H1 (cell line): ENCODE measurements at regions not wholly inside any gene's neighbourhood (a gene's known extent, or its start where the extent isn't known, plus 50 kb on each side); places are given as distances from the start of the nearest gene placed in this dataset.

Experiments
- CTCF ChIA-PET: fragments of 300-600 bp; sonication (Branson Sonifier 250); formaldehyde crosslinking; loops from one replicate; lab custom pipeline; 2021; ENCODE audit not compliant: partially characterized antibody; lab: Charles Lee
- POLR2A ChIA-PET: fragments of 300-600 bp; sonication (Branson Sonifier 250); formaldehyde crosslinking; loops from one replicate; lab custom pipeline; 2021; ENCODE audit warnings: inconsistent platforms; ENCODE audit not compliant: partially characterized antibody; lab: Charles Lee
- DNase-seq, 2 experiments: peaks; one replicate each; pipeline versions ENCODE4 v3.0.0 to v3.0.0-alpha.2; 2010 to 2022; ENCODE audit warnings: low spot score in 2 of 2, low read depth in 1 of 2, mixed read lengths in 1 of 2
- FAIRE-seq: peaks from 2 replicates; lab custom pipeline; 2011; peaks lifted over from hg19 to GRCh38; lab: Jason Lieb, UNC
- H2AFZ ChIP-seq: 2 replicates; pipeline ENCODE4 v1.8.1; 2012; ENCODE audit warnings: low read length, inconsistent platforms
- H2AK5ac ChIP-seq: 2 replicates; pipeline ENCODE4 v1.6.1; 2013; ENCODE audit warnings: low read depth, low read length
- H2BK120ac ChIP-seq: replicated peaks from 2 replicates; pipeline ENCODE3; 2013; ENCODE audit warnings: low read depth, low read length, inconsistent platforms
- H2BK12ac ChIP-seq: 2 replicates; pipeline ENCODE4 v1.6.1; 2013; ENCODE audit warnings: low read depth, low read length
- H2BK15ac ChIP-seq: 2 replicates; pipeline ENCODE4 v1.6.1; 2013; ENCODE audit warnings: low read length
- H2BK20ac ChIP-seq: 2 replicates; pipeline ENCODE4 v1.6.1; 2013; ENCODE audit warnings: low read length
- H2BK5ac ChIP-seq: 2 replicates; pipeline ENCODE4 v1.6.1; 2013; ENCODE audit warnings: low read depth, low read length
- H3K14ac ChIP-seq: 2 replicates; pipeline ENCODE4 v1.6.1; 2013; ENCODE audit warnings: inconsistent platforms; ENCODE audit not compliant: insufficient read length
- H3K18ac ChIP-seq: 2 replicates; pipeline ENCODE4 v1.6.1; 2013; ENCODE audit warnings: low read length; ENCODE audit errors: extremely low read depth
- H3K23ac ChIP-seq: 2 replicates; pipeline ENCODE4 v1.6.1; 2013; ENCODE audit warnings: inconsistent platforms; ENCODE audit not compliant: insufficient read length
- H3K23me2 ChIP-seq: 2 replicates; pipeline ENCODE4 v1.6.1; 2013; ENCODE audit warnings: low read depth, low read length
- H3K27ac ChIP-seq: 2 replicates; pipeline ENCODE4 v1.6.1; 2011; ENCODE audit warnings: low read depth, low read length, inconsistent platforms
- H3K27me3 ChIP-seq, 4 experiments: replicated peaks in 1 of 4; 1 replicate in 1 of 4; 2 replicates in 3 of 4; pipeline versions ENCODE4 v1.6.1 to v1.8.1; 2011 to 2013; ENCODE audit warnings: low read length in 3 of 4, mild to moderate bottlenecking in 3 of 4, inconsistent platforms in 2 of 4, mixed read lengths in 2 of 4, moderate library complexity in 1 of 4; ENCODE audit not compliant: control insufficient read depth in 3 of 4, insufficient read depth in 3 of 4; ENCODE audit errors: extremely low read depth in 1 of 4
- H3K36me3 ChIP-seq, 4 experiments: 2 replicates each; pipeline versions ENCODE4 v1.6.1 to v1.8.1; 2011 to 2013; ENCODE audit warnings: mild to moderate bottlenecking in 4 of 4, low read length in 3 of 4, moderate library complexity in 2 of 4, control low read depth in 1 of 4, inconsistent platforms in 1 of 4; ENCODE audit not compliant: insufficient read depth in 4 of 4, control insufficient read depth in 2 of 4
- H3K4ac ChIP-seq: replicated peaks from 2 replicates; pipeline ENCODE3; 2013; ENCODE audit warnings: low read length, low read depth, mixed read lengths, inconsistent platforms; ENCODE audit not compliant: insufficient read length
- H3K4me1 ChIP-seq, 4 experiments: replicated peaks in 1 of 4; 1 replicate in 1 of 4; 2 replicates in 3 of 4; pipeline versions ENCODE4 v1.6.1 to v1.8.1; 2011 to 2013; ENCODE audit warnings: low read length in 3 of 4, inconsistent platforms in 2 of 4, mixed read lengths in 1 of 4; ENCODE audit not compliant: insufficient read depth in 4 of 4, control insufficient read depth in 3 of 4
- H3K4me2 ChIP-seq, 2 experiments: 2 replicates each; pipeline versions ENCODE4 v1.6.1 to v1.8.1; 2011 to 2013; ENCODE audit warnings: low read depth in 2 of 2, low read length in 2 of 2, control low read depth in 1 of 2, inconsistent platforms in 1 of 2, mild to moderate bottlenecking in 1 of 2; ENCODE audit not compliant: insufficient read depth in 1 of 2
- H3K4me3 ChIP-seq, 4 experiments: fragments of 200-600, 300-600 bp in 1 of 4; sonication (generic), shearing (Covaris generic), sonication (Bioruptor Twin) in 1 of 4; 2 replicates each; pipeline versions ENCODE4 v1.5.1 to v1.8.1; 2011 to 2016; ENCODE audit warnings: low read length in 4 of 4, low read depth in 3 of 4, control low read depth in 2 of 4, inconsistent platforms in 2 of 4, mild to moderate bottlenecking in 2 of 4, mixed read lengths in 1 of 4, moderate library complexity in 1 of 4; ENCODE audit not compliant: insufficient read depth in 2 of 4; ENCODE audit errors: extremely low read depth in 1 of 4
- H3K56ac ChIP-seq: replicated peaks from 2 replicates; pipeline ENCODE3; 2013; ENCODE audit warnings: low read depth, mild to moderate bottlenecking, mixed read lengths, low read length, inconsistent platforms; ENCODE audit not compliant: insufficient read length
- H3K79me1 ChIP-seq: 2 replicates; pipeline ENCODE4 v1.6.1; 2013; ENCODE audit warnings: low read depth, low read length, control low read depth
- H3K79me2 ChIP-seq, 2 experiments: 2 replicates each; pipeline versions ENCODE4 v1.6.1 to v1.8.1; 2012 to 2013; ENCODE audit warnings: low read length in 2 of 2, mild to moderate bottlenecking in 2 of 2, inconsistent platforms in 1 of 2; ENCODE audit not compliant: insufficient read depth in 2 of 2, control insufficient read depth in 1 of 2
- H3K9ac ChIP-seq, 4 experiments: replicated peaks in 1 of 4; 1 replicate in 1 of 4; 2 replicates in 3 of 4; pipeline versions ENCODE4 v1.6.1 to v1.8.1; 2011 to 2013; ENCODE audit warnings: low read depth in 3 of 4, low read length in 3 of 4, control low read depth in 2 of 4, mild to moderate bottlenecking in 2 of 4, moderate library complexity in 2 of 4, inconsistent platforms in 1 of 4; ENCODE audit errors: extremely low read depth in 1 of 4
- H3K9me3 ChIP-seq, 2 experiments: 2 replicates each; pipeline versions ENCODE4 v1.6.1 to v1.8.1; 2012 to 2013; ENCODE audit warnings: mild to moderate bottlenecking in 2 of 2, moderate library complexity in 2 of 2, control low read depth in 1 of 2, inconsistent platforms in 1 of 2, low read depth in 1 of 2, low read length in 1 of 2, mixed read lengths in 1 of 2; ENCODE audit not compliant: insufficient read depth in 2 of 2
- H4K20me1 ChIP-seq, 2 experiments: replicated peaks in 1 of 2; 2 replicates each; pipeline versions ENCODE3 to v1.8.1; 2011 to 2013; ENCODE audit warnings: inconsistent platforms in 2 of 2, low read length in 2 of 2, mild to moderate bottlenecking in 1 of 2; ENCODE audit not compliant: insufficient read depth in 2 of 2, control insufficient read depth in 1 of 2
- H4K5ac ChIP-seq: 2 replicates; pipeline ENCODE4 v1.6.1; 2013; ENCODE audit warnings: low read length, low read depth, mixed read lengths, inconsistent platforms; ENCODE audit not compliant: insufficient read length
- H4K8ac ChIP-seq: 2 replicates; pipeline ENCODE4 v1.8.0; 2013; ENCODE audit warnings: mild to moderate bottlenecking, moderate library complexity, low read length, inconsistent platforms; ENCODE audit not compliant: insufficient read depth; ENCODE audit errors: extremely low read depth
- H4K91ac ChIP-seq: replicated peaks from 2 replicates; pipeline ENCODE3; 2013; ENCODE audit warnings: low read length, mixed read lengths, inconsistent platforms; ENCODE audit not compliant: insufficient read length
- BACH1 ChIP-seq: IDR thresholded peaks from 2 replicates; pipeline ENCODE4 v1.6.1; 2012; ENCODE audit warnings: low read length, improper control_type of control experiment
- BRCA1 ChIP-seq: IDR thresholded peaks from 2 replicates; pipeline ENCODE4 v1.6.1; 2012; ENCODE audit warnings: low read depth, low read length, improper control_type of control experiment
- CBX8 ChIP-seq: fragments of 300-800, 300-1000 bp; sonication (generic); IDR thresholded peaks from 2 replicates; pipeline ENCODE4 v1.7.1; 2016; ENCODE audit warnings: low read depth, low read length, borderline replicate concordance
- CHD2 ChIP-seq: IDR thresholded peaks from 2 replicates; pipeline ENCODE4 v1.6.1; 2012; ENCODE audit warnings: low read length, improper control_type of control experiment
- HDAC2 ChIP-seq, 2 experiments: fragments of 300-600 bp in 1 of 2; sonication (generic) in 1 of 2; IDR thresholded peaks; 2 replicates each; pipeline ENCODE4 v1.6.1; 2011 to 2012; ENCODE audit warnings: low read depth in 2 of 2, low read length in 2 of 2, mild to moderate bottlenecking in 2 of 2, moderate library complexity in 2 of 2, borderline replicate concordance in 1 of 2, inconsistent platforms in 1 of 2
- HDAC6 ChIP-seq: IDR thresholded peaks from one replicate; pipeline ENCODE4 v1.7.1; 2012; ENCODE audit warnings: low read depth, mild to moderate bottlenecking, inconsistent platforms, low read length, moderate library complexity
- PHF8 ChIP-seq: fragments of 200-600 bp; sonication (generic); conservative IDR thresholded peaks from 2 replicates; pipeline ENCODE4 v1.7.1; 2012; ENCODE audit warnings: low read depth, mild to moderate bottlenecking, inconsistent platforms, low read length, moderate library complexity
- RAD21 ChIP-seq, 2 experiments: IDR thresholded peaks in 1 of 2; conservative IDR thresholded peaks in 1 of 2; 2 replicates each; pipeline ENCODE4 v1.6.1; 2011; ENCODE audit warnings: low read depth in 2 of 2, low read length in 2 of 2, improper control_type of control experiment in 1 of 2, inconsistent platforms in 1 of 2, mild to moderate bottlenecking in 1 of 2, moderate library complexity in 1 of 2
- RNF2 ChIP-seq: fragments of 200-900, 300-1000 bp; sonication (generic); IDR thresholded peaks from 2 replicates; pipeline ENCODE4 v1.7.1; 2016; ENCODE audit warnings: borderline replicate concordance, low read depth, mild to moderate bottlenecking, antibody characterized with exemption, low read length; ENCODE audit not compliant: poor library complexity, severe bottlenecking; ENCODE audit errors: missing control alignments
- RXRA ChIP-seq: IDR thresholded peaks from 2 replicates; pipeline ENCODE4 v1.6.1; 2011; ENCODE audit warnings: low read depth, mild to moderate bottlenecking, low read length, moderate library complexity; ENCODE audit not compliant: insufficient read depth
- TAF1 ChIP-seq: IDR thresholded peaks from 2 replicates; pipeline ENCODE4 v1.6.1; 2011; ENCODE audit warnings: mild to moderate bottlenecking, low read depth, low read length
- ZNF274 ChIP-seq: IDR thresholded peaks from 2 replicates; pipeline ENCODE4 v1.7.0; 2012; ENCODE audit warnings: low read length, borderline replicate concordance; ENCODE audit errors: extremely low read depth
- WGBS, 2 experiments: shearing (Covaris generic) in 1 of 2; methylation state at CpG; one replicate each; pipeline versions ENCODE4 v1.1.6 to v1.1.7; 2013 to 2015; ENCODE audit warnings: low lambda C conversion rate in 2 of 2, mixed read lengths in 2 of 2, inconsistent platforms in 1 of 2, low coverage in 1 of 2, missing lambda C conversion rate in 1 of 2; ENCODE audit not compliant: insufficient replicate concordance in 2 of 2, insufficient coverage in 1 of 2, insufficient read length in 1 of 2; ENCODE audit errors: extremely low coverage in 1 of 2, missing lambda C conversion rate in 1 of 2; 5-methylcytosine and 5-hydroxymethylcytosine counted together
- TF ChIP-seq, protein P1 (sequence below): IDR thresholded peaks from 2 replicates; pipeline ENCODE4 v1.6.1; 2011; ENCODE audit warnings: low read depth, mild to moderate bottlenecking, low read length; ENCODE audit not compliant: insufficient read depth

DNA sequence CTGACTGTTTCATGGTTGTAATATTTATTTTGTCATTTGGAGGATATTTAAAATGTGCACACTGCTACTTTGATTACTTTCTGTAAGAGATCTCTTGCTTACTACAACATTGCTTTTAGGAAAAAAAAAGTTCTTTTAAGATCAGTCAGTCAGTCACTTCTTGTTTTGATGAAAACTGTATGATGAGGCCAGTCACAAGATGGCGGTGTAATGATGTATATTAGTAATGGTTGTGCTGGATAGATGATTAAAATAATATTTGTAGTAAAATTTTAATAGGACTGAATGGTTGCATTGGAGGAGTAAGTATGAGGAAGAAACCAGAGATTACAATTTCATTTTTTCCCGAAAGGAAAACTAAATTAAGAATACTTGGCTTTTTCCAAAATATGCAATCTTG lies 2411.1 kb downstream of the PCDH9 start:
- Histone ChIP-seq H3K18ac (no peak overlapping the region), H2BK15ac (no peak overlapping the region), H3K56ac (no peak overlapping the region), H3K79me1 (no peaks in the 10 kb centered on the region), H3K4me1 (no peaks in the 10 kb centered on the region), H3K9me3 (no peaks in the 10 kb centered on the region), H3K9ac (no peak overlapping the region), H3K14ac (no peak overlapping the region), H4K8ac (no peak overlapping the region), H3K79me2 (no peaks in the 10 kb centered on the region), H2BK20ac (no peak overlapping the region), H3K23me2 (no peaks in the 10 kb centered on the region), H3K4ac (no peak overlapping the region), H3K27ac (no peak overlapping the region), H3K4me3 (no peak overlapping the region)
- CTCF ChIA-PET: no interaction called here
- POLR2A ChIA-PET: no interaction called here
- TF ChIP-seq, protein P1, sequence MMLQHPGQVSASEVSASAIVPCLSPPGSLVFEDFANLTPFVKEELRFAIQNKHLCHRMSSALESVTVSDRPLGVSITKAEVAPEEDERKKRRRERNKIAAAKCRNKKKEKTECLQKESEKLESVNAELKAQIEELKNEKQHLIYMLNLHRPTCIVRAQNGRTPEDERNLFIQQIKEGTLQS: no peak
- TF ChIP-seq BRCA1 (no peak), PHF8 (no peak), BACH1 (no peak), CHD2 (no peak), RNF2 (no peak), RXRA (no peak), TAF1 (no peak), ZNF274 (no peak), HDAC2 (IDR thresholded peaks at IDR 0.05; ENCODE audit: borderline replicate concordance in 1 of 2, low read depth in 2 of 2, low read length in 2 of 2) (no peak), CBX8 (no peak), HDAC6 (no peak), RAD21 (IDR thresholded peaks at IDR 0.05 in 1 of 2, conservative IDR thresholded peaks at IDR 0.05 in 1 of 2; ENCODE audit: low read depth in 2 of 2, low read length in 2 of 2) (no peak)
- TF ChIP-seq, all 59 proteins: peak for 0
- no peak overlapping the region for H2BK12ac ChIP-seq
- H4K5ac ChIP-seq: no peak overlapping the region
- no peak overlapping the region for H2AFZ ChIP-seq
- H3K36me3 ChIP-seq: no peaks in the 10 kb centered on the region
- no peaks in the 10 kb centered on the region for H4K20me1 ChIP-seq
- H3K27me3 ChIP-seq: no peaks in the 10 kb centered on the region
- H2BK5ac ChIP-seq: no peak overlapping the region
- no peak overlapping the region for H3K4me2 ChIP-seq
- H4K91ac ChIP-seq: no peak overlapping the region
- DNase-seq: no peak
- FAIRE-seq: no peak
- 96% methylated on average over 2 of the region's 2 CpGs; no CpG with 5 or more reads in 1 of the 2 experiments for WGBS, 2 experiments
- H2BK120ac ChIP-seq: no peak overlapping the region
- H3K23ac ChIP-seq: no peak overlapping the region
- no peak overlapping the region for H2AK5ac ChIP-seq
